Natural killer cell (primary cell): ENCODE measurements at regions not wholly inside any gene's neighbourhood (a gene's known extent, or its start where the extent isn't known, plus 50 kb on each side); places are given as distances from the start of the nearest gene placed in this dataset.

Experiments used
- ATAC-seq, 3 donors: fragments of 150-1000 bp in 2 of 3; fragments of 200-7000 bp in 1 of 3; cut with Tn5 transposase; 1 replicate in 1 of 3; 2 replicates in 2 of 3; pipeline ENCODE4 v1.10.0; 2021; ENCODE audit warnings: mild to moderate bottlenecking in 2 of 3, moderate library complexity in 2 of 3
- DNase-seq, 2 donors: peaks; one replicate each; pipeline versions ENCODE4 v3.0.0 to v3.0.0-alpha.2; 2013 to 2021; ENCODE audit warnings: mixed read lengths in 1 of 2
- H3K27ac ChIP-seq: one replicate; pipeline ENCODE4 v1.5.1; 2013; ENCODE audit warnings: mild to moderate bottlenecking, low read length
- H3K27me3 ChIP-seq: one replicate; pipeline ENCODE4 v1.6.1; 2013; ENCODE audit warnings: low read length; ENCODE audit not compliant: control insufficient read depth, insufficient read depth
- H3K36me3 ChIP-seq: one replicate; pipeline ENCODE4 v1.6.1; 2013; ENCODE audit warnings: low read length; ENCODE audit not compliant: control insufficient read depth, insufficient read depth
- H3K4me1 ChIP-seq: one replicate; pipeline ENCODE4 v1.6.1; 2013; ENCODE audit warnings: low read length; ENCODE audit not compliant: control insufficient read depth, insufficient read depth
- H3K4me3 ChIP-seq: one replicate; pipeline ENCODE4 v1.5.1; 2013; ENCODE audit warnings: low read length
- H3K9me3 ChIP-seq: one replicate; pipeline ENCODE4 v1.6.1; 2013; ENCODE audit warnings: low read length; ENCODE audit not compliant: control insufficient read depth, insufficient read depth
- H3K27ac Mint-ChIP-seq, 2 donors: one replicate each; pipeline ENCODE4 v1.8.0; 2022; ENCODE audit warnings: mild to moderate bottlenecking in 2 of 2, mixed read lengths in 2 of 2, moderate library complexity in 1 of 2
- H3K27me3 Mint-ChIP-seq, 2 donors: one replicate each; pipeline ENCODE4 v1.8.0; 2022; ENCODE audit warnings: low read depth in 2 of 2, mixed read lengths in 2 of 2
- H3K36me3 Mint-ChIP-seq: one replicate; pipeline ENCODE4 v1.8.0; 2022; ENCODE audit warnings: mixed read lengths
- H3K4me1 Mint-ChIP-seq, 2 donors: one replicate each; pipeline ENCODE4 v1.8.0; 2022; ENCODE audit warnings: mixed read lengths in 2 of 2
- H3K4me3 Mint-ChIP-seq: one replicate; pipeline ENCODE4 v1.8.0; 2022; ENCODE audit warnings: mild to moderate bottlenecking, moderate library complexity, mixed read lengths
- H3K9me3 Mint-ChIP-seq, 2 donors: one replicate each; pipeline ENCODE4 v1.8.0; 2022; ENCODE audit warnings: mixed read lengths in 2 of 2
- CTCF ChIP-seq: fragments of 200-600 bp; IDR thresholded peaks from one replicate; pipeline ENCODE4 v1.8.0; 2022; ENCODE audit warnings: antibody characterized with exemption
- whole genome bisulfite sequencing: methylation state at CpG from one replicate; pipeline ENCODE4 v1.1.7; 2013; ENCODE audit warnings: missing lambda C conversion rate; ENCODE audit not compliant: insufficient coverage; 5-methylcytosine and 5-hydroxymethylcytosine counted together
- intact Hi-C: fragments of 100-400 bp; cut with micrococcal nuclease; formaldehyde crosslinking; loops from one replicate; pipeline ENCODE4 v1.14.2; 2022

DNA sequence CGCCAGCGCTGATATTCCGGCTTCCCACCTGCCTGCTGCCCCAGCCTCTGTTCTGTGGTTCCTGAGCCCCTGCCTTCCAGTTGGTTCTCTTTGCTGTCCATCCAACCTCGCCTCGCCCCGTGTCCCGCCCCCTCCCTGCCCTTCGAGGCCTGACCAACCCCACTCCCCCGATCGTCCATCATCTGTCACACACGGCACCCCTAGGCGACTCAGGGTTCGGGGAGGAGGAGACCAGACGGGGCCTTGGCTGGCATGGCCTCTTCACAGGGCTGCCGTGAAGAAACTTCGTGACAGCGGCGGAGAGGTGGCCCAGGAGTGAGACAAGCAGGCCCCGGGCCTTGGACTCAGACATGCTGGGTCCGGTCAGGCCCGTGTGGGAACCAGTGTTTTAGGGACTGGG, 226.1 kb downstream of the QKI start:
- Mint-ChIP-seq H3K27me3 (no peaks in the 10 kb centered on the region), H3K27ac (no peak overlapping the region), H3K9me3 (no peaks in the 10 kb centered on the region), H3K4me3 (no peak overlapping the region), H3K36me3 (no peaks in the 10 kb centered on the region), H3K4me1 (no peaks in the 10 kb centered on the region)
- no peaks in the 10 kb centered on the region for H3K4me1 ChIP-seq
- no peak for TF ChIP-seq CTCF
- no peak overlapping the region for H3K4me3 ChIP-seq
- intact Hi-C loops = no loop called here
- DNase-seq (no peak), ATAC-seq (no peak)
- no peaks in the 10 kb centered on the region for H3K9me3 ChIP-seq
- no peaks in the 10 kb centered on the region for H3K36me3 ChIP-seq
- no peaks in the 10 kb centered on the region for H3K27me3 ChIP-seq
- H3K27ac ChIP-seq = no peak overlapping the region
- 93% methylated on average over 21 of the region's 21 CpGs for WGBS

GRCh38 chr6:163637524-163637923, 223.0 kb downstream of the QKI start:
- WGBS = 72% methylated on average over 2 of the region's 3 CpGs
- H3K4me1 Mint-ChIP-seq = no peaks in the 10 kb centered on the region
- H3K36me3 ChIP-seq = no peaks in the 10 kb centered on the region
- TF ChIP-seq CTCF = no peak
- no peaks in the 10 kb centered on the region for H3K9me3 ChIP-seq
- H3K27me3 ChIP-seq = no peaks in the 10 kb centered on the region
- no peak overlapping the region for H3K4me3 Mint-ChIP-seq
- no peak overlapping the region for H3K27ac ChIP-seq
- DNase-seq = no peak
- intact Hi-C loops = no loop called here
- no peaks in the 10 kb centered on the region for H3K9me3 Mint-ChIP-seq
- no peaks in the 10 kb centered on the region for H3K36me3 Mint-ChIP-seq
- H3K4me1 ChIP-seq = no peaks in the 10 kb centered on the region
- no peak overlapping the region for H3K4me3 ChIP-seq
- peaks cover 0 to 7% of the 10 kb centered on the region in 2 donors for H3K27me3 Mint-ChIP-seq
- H3K27ac Mint-ChIP-seq = no peak overlapping the region
- ATAC-seq = no peak

DNA sequence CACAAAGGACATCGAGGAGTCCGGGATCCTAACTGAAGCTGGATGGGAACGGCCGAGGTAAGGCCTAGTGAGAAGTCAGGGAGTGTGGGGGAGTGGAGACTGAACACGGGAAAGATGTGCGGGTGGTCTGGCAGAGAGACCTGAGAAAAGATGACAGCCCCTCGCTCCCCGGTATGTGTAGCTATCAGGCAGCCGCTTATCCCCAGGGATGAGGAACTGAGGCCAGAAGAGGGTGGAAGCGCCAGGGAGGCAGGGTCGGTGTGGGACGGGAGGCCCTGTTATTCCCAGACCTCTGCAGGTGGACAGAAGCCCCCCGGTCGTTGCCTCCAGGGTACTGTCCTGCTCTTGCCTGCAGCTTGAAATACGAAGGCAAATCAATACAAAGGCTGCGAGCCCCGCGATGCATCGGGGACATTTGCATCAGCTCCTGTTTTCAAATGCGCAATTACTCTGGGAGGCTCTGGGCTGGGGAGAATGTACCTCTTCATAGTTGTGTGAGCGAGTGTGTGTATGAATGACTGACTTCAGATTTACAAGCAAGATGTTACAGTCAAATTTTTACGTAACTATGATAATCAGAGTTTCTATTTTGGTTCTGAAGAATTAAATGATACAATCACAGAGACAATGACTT, 221.3 kb downstream of the QKI start:
- Histone ChIP-seq H3K4me3 (no peak overlapping the region), H3K9me3 (no peaks in the 10 kb centered on the region), H3K4me1 (peaks cover 2% of the 10 kb centered on the region), H3K27ac (no peak overlapping the region), H3K36me3 (no peaks in the 10 kb centered on the region), H3K27me3 (peaks cover 2% of the 10 kb centered on the region)
- DNase-seq (no peak), ATAC-seq (peak in 1 of 3 donors; percentile 16)
- Mint-ChIP-seq H3K9me3 (no peaks in the 10 kb centered on the region), H3K27me3 (peaks cover 7 to 17% of the 10 kb centered on the region in 2 donors), H3K27ac (no peak overlapping the region), H3K36me3 (no peaks in the 10 kb centered on the region), H3K4me3 (no peak overlapping the region), H3K4me1 (no peaks in the 10 kb centered on the region)
- TF ChIP-seq CTCF = no peak
- intact Hi-C loops = no loop called here
- WGBS = 76% methylated on average over 21 of the region's 22 CpGs

- Mint-ChIP-seq H3K9me3 (no peaks in the 10 kb centered on the region), H3K4me1 (no peaks in the 10 kb centered on the region), H3K27me3 (peaks cover 7 to 17% of the 10 kb centered on the region in 2 donors), H3K27ac (no peak overlapping the region), H3K4me3 (no peak overlapping the region), H3K36me3 (no peaks in the 10 kb centered on the region)
- DNase-seq (no peak), ATAC-seq (peak in 1 of 3 donors; percentile 40)
- Histone ChIP-seq H3K27me3 (peaks cover 3% of the 10 kb centered on the region), H3K4me3 (no peak overlapping the region), H3K9me3 (no peaks in the 10 kb centered on the region), H3K4me1 (peaks cover 8% of the 10 kb centered on the region), H3K36me3 (no peaks in the 10 kb centered on the region), H3K27ac (no peak overlapping the region)
- WGBS = 90% methylated on average over 6 of the region's 6 CpGs
- TF ChIP-seq CTCF = no peak
- intact Hi-C loops = no loop called here
Measured at GRCh38 chr6:163635315-163635714, 220.8 kb downstream of the QKI start.
